ENCODE measurements at regions not wholly inside any gene's neighbourhood (a gene's known extent, or its start where the extent isn't known, plus 50 kb on each side); places are given as distances from the start of the nearest gene placed in this dataset.
A peak's percentile ranks its signal among the peaks of the same experiment; 100 is the strongest.

GRCh38 chr5:7978991-7979390 lies 110.0 kb downstream of the MTRR start:
- TF ChIP-seq, protein P1, sequence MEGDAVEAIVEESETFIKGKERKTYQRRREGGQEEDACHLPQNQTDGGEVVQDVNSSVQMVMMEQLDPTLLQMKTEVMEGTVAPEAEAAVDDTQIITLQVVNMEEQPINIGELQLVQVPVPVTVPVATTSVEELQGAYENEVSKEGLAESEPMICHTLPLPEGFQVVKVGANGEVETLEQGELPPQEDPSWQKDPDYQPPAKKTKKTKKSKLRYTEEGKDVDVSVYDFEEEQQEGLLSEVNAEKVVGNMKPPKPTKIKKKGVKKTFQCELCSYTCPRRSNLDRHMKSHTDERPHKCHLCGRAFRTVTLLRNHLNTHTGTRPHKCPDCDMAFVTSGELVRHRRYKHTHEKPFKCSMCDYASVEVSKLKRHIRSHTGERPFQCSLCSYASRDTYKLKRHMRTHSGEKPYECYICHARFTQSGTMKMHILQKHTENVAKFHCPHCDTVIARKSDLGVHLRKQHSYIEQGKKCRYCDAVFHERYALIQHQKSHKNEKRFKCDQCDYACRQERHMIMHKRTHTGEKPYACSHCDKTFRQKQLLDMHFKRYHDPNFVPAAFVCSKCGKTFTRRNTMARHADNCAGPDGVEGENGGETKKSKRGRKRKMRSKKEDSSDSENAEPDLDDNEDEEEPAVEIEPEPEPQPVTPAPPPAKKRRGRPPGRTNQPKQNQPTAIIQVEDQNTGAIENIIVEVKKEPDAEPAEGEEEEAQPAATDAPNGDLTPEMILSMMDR (conservative IDR thresholded peaks at IDR 0.05), result no peak
- no peak for TF ChIP-seq ZFX (IDR thresholded peaks at IDR 0.05)
- H3K27ac ChIP-seq, result no peak overlapping the region

GRCh38 chr5:7980881-7981280 lies 111.9 kb downstream of the MTRR start:
- H3K27ac ChIP-seq, result no peak overlapping the region
- TF ChIP-seq, protein P1 (conservative IDR thresholded peaks at IDR 0.05), result no peak
- TF ChIP-seq ZFX (IDR thresholded peaks at IDR 0.05), result no peak

DNA sequence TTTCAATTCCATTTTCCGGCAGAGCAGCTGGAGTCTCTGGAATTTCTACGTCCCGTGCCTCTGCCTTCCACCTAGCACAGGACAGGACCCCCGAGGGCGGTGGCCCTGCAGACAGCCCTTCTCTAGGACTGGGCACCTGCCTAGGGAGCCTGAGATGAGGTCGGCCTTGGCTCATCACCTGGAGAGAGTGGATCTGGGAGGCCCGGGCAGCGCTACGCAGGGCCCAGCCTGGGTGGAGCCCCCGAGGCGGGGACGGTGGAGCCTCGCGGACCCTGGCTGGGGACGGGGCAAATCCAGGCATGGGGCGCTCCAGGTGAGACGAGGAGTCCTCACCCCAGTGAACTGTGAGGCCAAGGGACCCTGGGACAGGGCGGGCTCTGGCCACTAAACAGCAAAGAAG lies 114.5 kb downstream of the MTRR start:
- TF ChIP-seq ZFX (IDR thresholded peaks at IDR 0.05), result no peak
- TF ChIP-seq, protein P1 (conservative IDR thresholded peaks at IDR 0.05), result no peak
- no peak overlapping the region for H3K27ac ChIP-seq

DNA sequence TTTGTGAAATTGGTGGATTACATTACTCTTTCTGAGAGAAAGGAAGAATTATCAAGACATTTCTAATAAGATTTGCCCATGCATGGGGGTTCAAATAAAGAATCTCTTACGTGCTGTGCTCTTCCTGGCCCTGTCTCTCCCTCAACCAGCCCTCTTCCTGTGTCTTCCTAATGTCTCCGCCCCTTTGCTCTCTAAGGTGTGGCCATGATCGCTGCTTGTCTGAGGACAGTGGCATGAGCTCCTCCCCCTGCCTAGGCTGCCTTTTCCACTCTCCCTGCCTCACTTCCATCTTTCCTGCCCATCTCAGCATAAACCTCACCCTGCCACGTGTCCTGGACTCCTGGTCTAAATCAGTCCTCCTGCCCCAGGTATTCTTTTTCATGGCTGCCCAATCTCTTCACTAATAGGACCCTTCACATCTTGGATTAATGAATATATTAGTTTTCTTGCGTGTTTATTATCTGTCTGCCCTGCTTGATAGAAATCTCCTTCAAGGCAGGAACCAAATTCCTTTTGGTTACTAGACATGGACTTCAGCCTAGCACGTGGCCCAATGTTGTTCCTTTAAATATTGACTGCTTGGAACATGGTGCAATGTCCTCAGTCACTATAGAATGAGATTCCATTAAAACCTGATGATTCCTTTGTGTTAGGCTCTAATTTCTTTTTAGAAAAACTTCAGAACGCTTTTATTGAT lies 122.3 kb downstream of the MTRR start:
- no peak overlapping the region for H3K27ac ChIP-seq
- no peak for TF ChIP-seq ZFX (IDR thresholded peaks at IDR 0.05)
- TF ChIP-seq, protein P1 (conservative IDR thresholded peaks at IDR 0.05), result no peak

DNA sequence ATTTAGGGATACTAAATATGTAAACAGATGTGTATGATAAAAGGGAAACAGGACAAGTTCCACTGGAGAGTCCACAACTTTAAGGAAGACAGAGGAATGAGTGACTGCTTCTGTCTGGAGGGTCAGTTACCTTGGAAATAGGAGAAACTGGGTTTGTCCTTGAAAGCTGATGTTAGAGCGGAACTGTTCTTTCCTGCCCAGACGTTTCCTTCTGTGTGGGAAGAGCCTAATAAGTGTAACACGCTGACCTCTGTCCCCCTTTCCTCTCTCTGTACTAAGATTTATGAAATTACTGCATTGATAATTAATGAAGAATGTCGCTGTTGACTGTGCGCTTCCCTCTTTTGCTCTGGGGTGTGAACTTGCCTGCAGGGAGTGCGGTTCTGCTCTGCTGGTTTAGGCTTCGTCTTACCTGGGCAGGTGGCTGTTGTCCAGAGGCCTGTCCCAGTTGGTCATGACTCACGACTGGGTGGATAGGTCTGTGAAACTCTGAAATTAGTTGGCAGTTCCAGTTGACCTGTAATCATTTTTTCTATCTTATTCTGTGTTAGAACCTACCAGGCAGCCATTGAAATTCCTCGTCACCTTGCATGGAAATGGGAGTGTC lies 126.8 kb downstream of the MTRR start:
- no peak for TF ChIP-seq ZFX (IDR thresholded peaks at IDR 0.05)
- TF ChIP-seq, protein P1 (conservative IDR thresholded peaks at IDR 0.05), result no peak
- no peak overlapping the region for H3K27ac ChIP-seq

- TF ChIP-seq ZFX (IDR thresholded peaks at IDR 0.05), result no peak
- TF ChIP-seq, protein P1 (conservative IDR thresholded peaks at IDR 0.05), result no peak
- H3K27ac ChIP-seq, result no peak overlapping the region
These were observed 136.5 kb downstream of the MTRR start for GRCh38 chr5:8005416-8005815.

DNA sequence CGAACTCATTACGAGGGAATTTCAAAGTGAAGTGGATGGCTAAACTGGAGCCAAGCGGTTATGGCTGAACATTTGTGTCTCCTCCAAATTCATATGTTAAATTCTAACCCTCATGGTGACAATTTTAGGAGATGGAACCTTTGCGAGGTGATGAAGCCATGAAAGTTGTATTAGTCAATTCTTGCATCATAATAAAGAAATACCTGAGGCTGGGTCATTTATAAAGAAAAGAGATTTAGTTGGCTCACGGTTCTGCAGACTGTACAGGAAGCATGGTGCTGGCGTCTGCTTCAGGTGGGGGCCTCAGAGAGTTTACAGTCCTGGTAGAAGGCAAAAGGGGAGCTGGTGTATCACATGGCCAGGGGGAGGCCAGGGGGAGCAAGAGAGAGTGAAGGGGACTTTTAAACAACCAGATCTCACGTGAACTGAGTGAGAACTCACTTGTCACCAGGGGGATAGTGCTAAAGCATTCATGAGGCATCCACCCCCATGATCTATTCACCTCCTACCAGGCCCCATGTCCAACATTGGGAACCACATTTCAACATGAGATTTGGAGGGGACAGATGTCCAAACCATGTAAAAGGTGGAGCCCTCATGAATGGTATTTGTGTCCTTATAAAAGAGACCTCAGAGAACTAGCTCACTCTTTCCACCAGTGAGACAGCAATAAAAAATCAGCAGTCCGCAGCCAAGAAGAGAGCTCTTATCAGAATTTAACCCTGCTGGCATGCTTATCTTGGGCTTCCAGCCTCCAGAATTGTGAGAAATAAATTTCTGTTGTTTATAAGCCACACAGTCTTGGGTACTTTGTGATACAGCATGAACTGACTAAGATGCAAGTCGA lies 143.4 kb downstream of the MTRR start:
- no peak overlapping the region for H3K27ac ChIP-seq
- TF ChIP-seq, protein P1 (conservative IDR thresholded peaks at IDR 0.05), result peak; percentile 33
- TF ChIP-seq ZFX (IDR thresholded peaks at IDR 0.05), result no peak

Data from C4-2B (cell line).